NCI-H2227 (cell line): ENCODE measurements at regions not wholly inside any gene's neighbourhood (a gene's known extent, or its start where the extent isn't known, plus 50 kb on each side); places are given as distances from the start of the nearest gene placed in this dataset.

Experiments
- DNase-seq: peaks from one replicate; lab custom pipeline; 2025; ENCODE audit not compliant: unreplicated experiment; lab: John Stamatoyannopoulos, UW

GRCh38 chr1:88421997-88422396 lies 262.1 kb upstream of the PKN2 start:
- DNase-seq: no peak

GRCh38 chr1:88433556-88433955 lies 250.5 kb upstream of the PKN2 start:
- no peak for DNase-seq

GRCh38 chr1:88434836-88435235 lies 249.2 kb upstream of the PKN2 start:
- no peak for DNase-seq

- no peak for DNase-seq
Measured at GRCh38 chr1:88441022-88441421, 243.1 kb upstream of the PKN2 start.

- no peak for DNase-seq
Measured at GRCh38 chr1:88451856-88452255, 232.2 kb upstream of the PKN2 start.

- no peak for DNase-seq
Measured at GRCh38 chr1:88453295-88453694, 230.8 kb upstream of the PKN2 start.

GRCh38 chr1:88454781-88455180 lies 229.3 kb upstream of the PKN2 start:
- DNase-seq: no peak

- DNase-seq: no peak
Measured at GRCh38 chr1:88455621-88456256, 228.3 kb upstream of the PKN2 start.

- DNase-seq: no peak
Measured at GRCh38 chr1:88457197-88457596, 226.9 kb upstream of the PKN2 start.

GRCh38 chr1:88461007-88461406 lies 223.1 kb upstream of the PKN2 start:
- no peak for DNase-seq

- DNase-seq: no peak
Measured at GRCh38 chr1:88462096-88462487, 222.0 kb upstream of the PKN2 start.

GRCh38 chr1:88462488-88463261 lies 221.4 kb upstream of the PKN2 start:
- peak; percentile 58 for DNase-seq

- no peak for DNase-seq
Measured at GRCh38 chr1:88463401-88463985, 220.6 kb upstream of the PKN2 start.

- no peak for DNase-seq
Measured at GRCh38 chr1:88466011-88466410, 218.1 kb upstream of the PKN2 start.

GRCh38 chr1:88466899-88467580 lies 217.0 kb upstream of the PKN2 start:
- no peak for DNase-seq

GRCh38 chr1:88472298-88472697 lies 211.8 kb upstream of the PKN2 start:
- DNase-seq: no peak

- DNase-seq: no peak
Measured at GRCh38 chr1:88472714-88473113, 211.4 kb upstream of the PKN2 start.

GRCh38 chr1:88474555-88475304 lies 209.3 kb upstream of the PKN2 start:
- DNase-seq: no peak

GRCh38 chr1:88484881-88485280 lies 199.2 kb upstream of the PKN2 start:
- DNase-seq: no peak

GRCh38 chr1:88488237-88488636 lies 195.8 kb upstream of the PKN2 start:
- DNase-seq: no peak

GRCh38 chr1:88490676-88491075 lies 193.4 kb upstream of the PKN2 start:
- DNase-seq: no peak
